ENCODE measurements at regions not wholly inside any gene's neighbourhood (a gene's known extent, or its start where the extent isn't known, plus 50 kb on each side); places are given as distances from the start of the nearest gene placed in this dataset.
"Not testable (repeated sequence)": the region's sequence is repeated elsewhere in the genome, so short reads cannot be mapped to it uniquely, and the experiment has no call there.

DNA sequence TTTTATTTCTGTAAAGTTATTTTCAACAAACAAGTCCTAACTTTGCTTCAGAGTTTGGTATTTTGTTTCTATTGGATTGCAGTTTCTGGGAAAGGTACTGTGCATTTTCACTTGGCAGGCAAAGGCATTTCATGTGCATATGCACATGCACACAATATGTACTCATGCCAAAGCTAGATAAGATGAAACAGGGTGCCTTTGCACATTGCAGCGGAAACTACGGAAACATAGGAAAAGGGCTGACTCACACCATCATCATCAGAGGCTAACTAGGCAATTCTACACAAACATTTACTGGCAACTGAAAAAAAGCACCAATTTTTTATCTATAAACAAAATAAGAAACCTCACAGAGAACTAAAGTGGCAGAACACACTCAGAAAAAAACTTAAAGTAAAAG is 550.6 kb upstream of the NECTIN3 start:
- H3K4me1 ChIP-seq: no peaks in the 10 kb centered on the region
- no peaks in the 10 kb centered on the region for H3K9me3 ChIP-seq
- H3K36me3 ChIP-seq: no peaks in the 10 kb centered on the region
- TF ChIP-seq, protein P1, sequence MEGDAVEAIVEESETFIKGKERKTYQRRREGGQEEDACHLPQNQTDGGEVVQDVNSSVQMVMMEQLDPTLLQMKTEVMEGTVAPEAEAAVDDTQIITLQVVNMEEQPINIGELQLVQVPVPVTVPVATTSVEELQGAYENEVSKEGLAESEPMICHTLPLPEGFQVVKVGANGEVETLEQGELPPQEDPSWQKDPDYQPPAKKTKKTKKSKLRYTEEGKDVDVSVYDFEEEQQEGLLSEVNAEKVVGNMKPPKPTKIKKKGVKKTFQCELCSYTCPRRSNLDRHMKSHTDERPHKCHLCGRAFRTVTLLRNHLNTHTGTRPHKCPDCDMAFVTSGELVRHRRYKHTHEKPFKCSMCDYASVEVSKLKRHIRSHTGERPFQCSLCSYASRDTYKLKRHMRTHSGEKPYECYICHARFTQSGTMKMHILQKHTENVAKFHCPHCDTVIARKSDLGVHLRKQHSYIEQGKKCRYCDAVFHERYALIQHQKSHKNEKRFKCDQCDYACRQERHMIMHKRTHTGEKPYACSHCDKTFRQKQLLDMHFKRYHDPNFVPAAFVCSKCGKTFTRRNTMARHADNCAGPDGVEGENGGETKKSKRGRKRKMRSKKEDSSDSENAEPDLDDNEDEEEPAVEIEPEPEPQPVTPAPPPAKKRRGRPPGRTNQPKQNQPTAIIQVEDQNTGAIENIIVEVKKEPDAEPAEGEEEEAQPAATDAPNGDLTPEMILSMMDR (IDR thresholded peaks at IDR 0.05): no peak
- no peak overlapping the region for H3K4me3 ChIP-seq
- no peak for DNase-seq (ENCODE audit: low spot score)
- H3K27ac ChIP-seq: no peak overlapping the region
- H3K27me3 ChIP-seq: no peaks in the 10 kb centered on the region

DNA sequence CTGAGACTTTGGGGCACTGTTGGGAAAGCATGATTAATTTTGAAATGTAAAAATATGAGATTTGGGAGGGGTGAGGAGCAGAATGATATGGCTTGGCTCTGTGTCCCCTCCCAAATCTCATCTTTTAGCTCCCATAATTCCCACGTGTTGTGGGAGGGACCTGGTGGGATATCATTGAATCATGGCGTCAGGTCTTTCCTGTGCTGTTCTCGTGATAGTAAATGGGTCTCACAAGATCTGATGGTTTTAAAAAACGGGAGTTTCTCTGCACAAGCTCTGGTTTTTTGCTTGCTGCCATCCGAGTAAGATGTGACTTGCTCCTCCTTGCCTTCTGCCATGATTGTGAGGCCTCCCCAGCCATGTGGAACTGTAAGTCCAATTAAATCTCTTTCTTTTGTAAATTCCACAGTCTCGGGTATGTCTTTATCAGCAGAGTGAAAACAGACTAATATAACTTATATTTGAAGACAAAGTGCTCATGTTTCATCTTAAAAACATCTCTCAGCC is 546.0 kb upstream of the NECTIN3 start:
- not testable (repeated sequence) for H3K27me3 ChIP-seq; H3K27ac ChIP-seq; DNase-seq (ENCODE audit: low spot score); H3K36me3 ChIP-seq; H3K4me1 ChIP-seq; H3K9me3 ChIP-seq; H3K4me3 ChIP-seq

DNA sequence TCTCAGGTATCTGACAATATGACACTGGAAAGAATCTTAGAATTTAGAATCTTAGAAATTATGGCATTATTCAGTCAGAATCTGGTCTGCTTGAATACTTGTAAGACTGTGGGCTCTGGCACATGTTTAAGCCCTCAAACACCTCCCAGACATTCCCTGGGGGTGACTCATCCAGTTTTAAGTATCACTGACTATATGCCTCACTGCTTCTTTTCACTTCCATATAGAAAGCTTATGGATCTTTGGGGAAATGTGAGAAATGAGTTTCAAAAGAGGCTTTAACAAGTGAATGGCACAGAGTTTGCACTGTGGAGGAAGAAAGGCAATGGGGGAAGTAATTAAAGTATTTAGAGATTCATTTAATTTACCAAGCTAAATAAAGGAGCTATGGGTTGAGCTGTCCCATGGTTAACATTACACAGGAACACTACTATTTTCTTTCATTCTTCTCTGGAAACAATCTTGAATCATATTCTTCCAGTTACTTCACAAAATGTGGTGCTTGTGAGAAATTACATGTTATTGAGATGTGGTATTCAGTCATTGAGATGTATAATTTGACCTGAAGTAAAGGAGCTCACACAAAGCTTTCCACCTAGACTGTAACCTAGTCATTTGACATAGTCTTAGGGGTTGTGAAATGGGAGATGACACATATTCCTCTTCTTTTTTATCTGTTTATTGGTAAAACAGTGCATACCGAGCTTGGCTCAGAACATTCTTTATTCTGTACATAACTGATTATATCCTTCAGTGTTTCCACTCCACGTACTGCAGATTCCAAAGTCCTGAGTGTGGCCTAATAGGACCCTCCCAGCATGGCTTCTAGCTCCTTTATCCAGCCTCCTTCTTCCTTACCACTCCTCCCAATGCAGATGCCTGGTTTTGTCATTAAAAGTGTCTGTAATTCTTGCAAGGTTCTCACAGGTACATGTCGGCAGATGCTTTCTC is 544.6 kb upstream of the NECTIN3 start:
- no peak overlapping the region for H3K4me3 ChIP-seq
- no peak overlapping the region for H3K27ac ChIP-seq
- TF ChIP-seq, protein P1 (IDR thresholded peaks at IDR 0.05): no peak
- no peak for DNase-seq (ENCODE audit: low spot score)
- H3K36me3 ChIP-seq: no peaks in the 10 kb centered on the region
- H3K4me1 ChIP-seq: no peaks in the 10 kb centered on the region
- H3K9me3 ChIP-seq: no peaks in the 10 kb centered on the region
- no peaks in the 10 kb centered on the region for H3K27me3 ChIP-seq

DNA sequence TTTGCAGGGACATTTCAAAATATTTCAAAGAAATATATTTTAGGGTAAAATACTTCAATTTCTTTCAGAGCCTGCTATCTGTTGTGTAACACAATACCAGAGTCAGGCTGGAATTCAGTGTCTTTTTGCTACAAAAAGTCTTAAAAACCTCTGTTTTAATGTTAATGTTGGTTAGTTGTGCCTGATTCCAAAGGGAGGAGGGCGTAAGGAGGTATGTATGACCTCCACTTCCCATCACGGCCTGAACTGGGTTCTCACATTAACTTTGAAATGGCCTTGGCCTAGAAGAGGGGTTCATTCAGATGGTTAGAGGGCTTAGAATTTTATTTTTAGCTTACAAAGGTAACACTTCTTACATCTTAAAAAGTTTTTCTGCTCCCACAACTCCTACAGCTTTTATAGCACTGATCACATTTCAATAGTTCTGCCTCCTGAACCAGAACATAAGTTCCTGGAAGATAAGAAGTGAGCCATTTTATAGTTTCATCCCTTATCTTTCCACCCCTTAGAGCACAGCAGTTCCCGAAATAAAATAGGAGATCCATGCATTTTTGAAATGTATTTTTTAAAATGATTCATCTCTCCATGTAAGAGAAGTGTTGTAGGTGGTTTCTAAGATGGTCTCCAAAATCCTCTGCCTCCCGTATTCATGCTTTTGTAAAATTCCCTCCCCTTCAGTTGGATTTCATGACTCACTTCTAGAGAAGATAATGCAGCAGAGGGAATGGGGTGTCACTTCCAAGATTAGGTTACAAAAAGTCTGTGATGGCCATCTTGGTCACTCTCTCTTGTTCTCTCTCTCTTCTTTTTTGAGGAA is 543.1 kb upstream of the NECTIN3 start:
- no peaks in the 10 kb centered on the region for H3K4me1 ChIP-seq

DNA sequence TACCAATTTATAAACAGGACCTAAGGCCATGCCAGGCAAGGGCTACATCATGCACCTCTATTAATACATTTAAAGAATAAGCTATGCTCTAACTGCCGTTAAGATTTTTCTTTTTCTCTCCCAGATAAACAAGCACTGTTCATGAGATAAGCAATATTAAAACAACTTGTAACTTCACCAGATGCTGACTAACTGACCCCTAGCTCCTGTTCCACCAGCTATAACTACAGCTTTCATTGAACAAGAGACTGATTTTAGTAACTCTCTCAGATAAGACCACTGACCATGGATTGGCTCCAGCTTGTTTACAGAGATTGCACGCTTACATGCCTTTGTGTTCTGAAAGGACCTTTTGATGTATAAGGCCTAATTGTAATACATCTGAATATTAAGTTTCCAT is 540.7 kb upstream of the NECTIN3 start:
- H3K27ac ChIP-seq: no peak overlapping the region
- TF ChIP-seq, protein P1 (IDR thresholded peaks at IDR 0.05): no peak
- no peaks in the 10 kb centered on the region for H3K27me3 ChIP-seq
- DNase-seq (ENCODE audit: low spot score): no peak
- H3K9me3 ChIP-seq: no peaks in the 10 kb centered on the region
- H3K36me3 ChIP-seq: no peaks in the 10 kb centered on the region
- H3K4me1 ChIP-seq: no peaks in the 10 kb centered on the region
- no peak overlapping the region for H3K4me3 ChIP-seq

More for the DNA sequence above, 543.1 kb upstream of the NECTIN3 start:
- Histone ChIP-seq H3K27ac (no peak overlapping the region), H3K4me3 (no peak overlapping the region), H3K9me3 (no peaks in the 10 kb centered on the region), H3K36me3 (no peaks in the 10 kb centered on the region), H3K27me3 (no peaks in the 10 kb centered on the region)
- DNase-seq (ENCODE audit: low spot score): no peak
- TF ChIP-seq, protein P1 (IDR thresholded peaks at IDR 0.05): no peak

DNA sequence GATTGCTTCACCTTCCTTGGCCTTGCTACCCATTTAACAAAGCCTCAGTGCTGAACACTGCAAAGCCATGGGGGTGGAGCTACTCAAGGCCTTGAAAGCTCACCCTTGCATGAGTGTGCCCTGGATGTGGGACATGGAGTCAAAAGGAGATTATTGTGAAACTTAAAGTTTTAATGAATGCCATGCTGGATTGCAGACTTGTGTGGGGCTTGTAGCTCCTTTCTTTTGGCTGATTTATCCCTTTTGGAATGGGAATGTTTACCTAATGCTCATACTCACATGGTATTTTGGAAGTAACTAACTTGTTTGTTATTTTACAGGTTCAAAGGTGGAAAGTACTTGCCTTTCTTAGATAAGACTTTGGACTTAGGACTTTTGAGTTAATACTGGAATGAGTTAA is 538.5 kb upstream of the NECTIN3 start:
- no peak for DNase-seq (ENCODE audit: low spot score)
- Histone ChIP-seq H3K27ac (no peak overlapping the region), H3K4me3 (no peak overlapping the region), H3K27me3 (no peaks in the 10 kb centered on the region), H3K9me3 (no peaks in the 10 kb centered on the region), H3K4me1 (no peaks in the 10 kb centered on the region), H3K36me3 (no peaks in the 10 kb centered on the region)
- TF ChIP-seq, protein P1 (IDR thresholded peaks at IDR 0.05): no peak

Data from right atrium auricular region (tissue), 2 donors.